Activated B cell treated with CpG ODN at 0.5 μM for 24 hours (primary cell): ENCODE measurements at regions not wholly inside any gene's neighbourhood (a gene's known extent, or its start where the extent isn't known, plus 50 kb on each side); places are given as distances from the start of the nearest gene placed in this dataset.
"Not testable (repeated sequence)": the region's sequence is repeated elsewhere in the genome, so short reads cannot be mapped to it uniquely, and the experiment has no call there.

Source experiments
- ATAC-seq: fragments of 200-7000 bp; cut with Tn5 transposase; one replicate; pipeline ENCODE4 v1.10.0; 2021; ENCODE audit warnings: low read depth, mild to moderate bottlenecking, moderate library complexity
- CTCF ChIA-PET: fragments of 350-600 bp; sonication (Branson Sonifier 250); formaldehyde crosslinking; loops from one replicate; lab custom pipeline; 2021; ENCODE audit warnings: antibody characterized with exemption; lab: Charles Lee
- POLR2A ChIA-PET: fragments of 350-600 bp; sonication (Branson Sonifier 250); formaldehyde crosslinking; loops from one replicate; lab custom pipeline; 2021; ENCODE audit warnings: antibody characterized with exemption; lab: Charles Lee
- DNase-seq: peaks from one replicate; pipeline ENCODE4 v3.0.0; 2022
- H3K27ac Mint-ChIP-seq: one replicate; pipeline ENCODE4 v1.8.0; 2020; ENCODE audit warnings: mixed read lengths
- H3K27me3 Mint-ChIP-seq: one replicate; pipeline ENCODE4 v1.8.0; 2021; ENCODE audit warnings: mixed read lengths
- H3K36me3 Mint-ChIP-seq: one replicate; pipeline ENCODE4 v1.8.0; 2021; ENCODE audit warnings: low read depth, mixed read lengths
- H3K4me1 Mint-ChIP-seq: one replicate; pipeline ENCODE4 v1.8.0; 2021; ENCODE audit warnings: mixed read lengths
- H3K4me3 Mint-ChIP-seq: one replicate; pipeline ENCODE4 v1.8.0; 2020; ENCODE audit warnings: mild to moderate bottlenecking, mixed read lengths
- H3K9me3 Mint-ChIP-seq: one replicate; pipeline ENCODE4 v1.8.0; 2020; ENCODE audit warnings: mixed read lengths
- CTCF ChIP-seq: fragments of 200-600 bp; IDR thresholded peaks from one replicate; pipeline ENCODE4 v1.8.0; 2022; ENCODE audit warnings: antibody characterized with exemption, mild to moderate bottlenecking
- intact Hi-C: fragments of 100-400 bp; cut with micrococcal nuclease; formaldehyde crosslinking; loops from one replicate; pipeline ENCODE4 v1.15.1; 2024

GRCh38 chr14:104307246-104307626 is 168.8 kb downstream of the KIF26A start:
- CTCF ChIA-PET = no interaction called here
- DNase-seq (no peak), ATAC-seq (no peak)
- no peaks in the 10 kb centered on the region for H3K4me1 Mint-ChIP-seq
- no peaks in the 10 kb centered on the region for H3K36me3 Mint-ChIP-seq
- intact Hi-C loops = no loop called here
- H3K27ac Mint-ChIP-seq = no peak overlapping the region
- H3K27me3 Mint-ChIP-seq = no peaks in the 10 kb centered on the region
- no peak overlapping the region for H3K4me3 Mint-ChIP-seq
- no peak for TF ChIP-seq CTCF
- H3K9me3 Mint-ChIP-seq = peaks cover 3% of the 10 kb centered on the region
- POLR2A ChIA-PET = no interaction called here

GRCh38 chr14:104307627-104308401 is 169.4 kb downstream of the KIF26A start:
- no peak for TF ChIP-seq CTCF
- Mint-ChIP-seq H3K36me3 (no peaks in the 10 kb centered on the region), H3K27me3 (no peaks in the 10 kb centered on the region), H3K9me3 (peaks cover 3% of the 10 kb centered on the region), H3K4me1 (no peaks in the 10 kb centered on the region), H3K4me3 (no peak overlapping the region), H3K27ac (no peak overlapping the region)
- intact Hi-C loops = no loop called here
- ChIA-PET POLR2A (no interaction called here), CTCF (no interaction called here)
- ATAC-seq (no peak), DNase-seq (no peak)

GRCh38 chr14:104308534-104308933 is 170.1 kb downstream of the KIF26A start:
- CTCF ChIA-PET, POLR2A ChIA-PET: not testable (repeated sequence)

GRCh38 chr14:104309657-104310369 is 171.4 kb downstream of the KIF26A start:
- ChIA-PET POLR2A (no interaction called here), CTCF (no interaction called here)
- Mint-ChIP-seq H3K4me3 (no peak overlapping the region), H3K4me1 (no peaks in the 10 kb centered on the region), H3K27ac (no peak overlapping the region), H3K9me3 (peaks cover 3% of the 10 kb centered on the region), H3K27me3 (no peaks in the 10 kb centered on the region), H3K36me3 (no peaks in the 10 kb centered on the region)
- DNase-seq (no peak), ATAC-seq (no peak)
- TF ChIP-seq CTCF = no peak
- intact Hi-C loops = no loop called here

More at GRCh38 chr14:104308534-104308933, 170.1 kb downstream of the KIF26A start:
- H3K9me3 Mint-ChIP-seq, H3K27me3 Mint-ChIP-seq, H3K4me3 Mint-ChIP-seq, H3K36me3 Mint-ChIP-seq, H3K4me1 Mint-ChIP-seq, DNase-seq, ATAC-seq, intact Hi-C loops, H3K27ac Mint-ChIP-seq: not testable (repeated sequence)

- ChIA-PET POLR2A (no interaction called here), CTCF (no interaction called here)
- no peak for ATAC-seq
- no peak for DNase-seq
- Mint-ChIP-seq H3K4me1 (no peaks in the 10 kb centered on the region), H3K9me3 (peaks cover 3% of the 10 kb centered on the region), H3K27me3 (no peaks in the 10 kb centered on the region), H3K36me3 (no peaks in the 10 kb centered on the region), H3K4me3 (no peak overlapping the region), H3K27ac (no peak overlapping the region)
- intact Hi-C loops = no loop called here
- no peak for TF ChIP-seq CTCF
Measured at GRCh38 chr14:104311358-104311757, 173.0 kb downstream of the KIF26A start.
